ENCODE measurements at regions not wholly inside any gene's neighbourhood (a gene's known extent, or its start where the extent isn't known, plus 50 kb on each side); places are given as distances from the start of the nearest gene placed in this dataset.

DNA sequence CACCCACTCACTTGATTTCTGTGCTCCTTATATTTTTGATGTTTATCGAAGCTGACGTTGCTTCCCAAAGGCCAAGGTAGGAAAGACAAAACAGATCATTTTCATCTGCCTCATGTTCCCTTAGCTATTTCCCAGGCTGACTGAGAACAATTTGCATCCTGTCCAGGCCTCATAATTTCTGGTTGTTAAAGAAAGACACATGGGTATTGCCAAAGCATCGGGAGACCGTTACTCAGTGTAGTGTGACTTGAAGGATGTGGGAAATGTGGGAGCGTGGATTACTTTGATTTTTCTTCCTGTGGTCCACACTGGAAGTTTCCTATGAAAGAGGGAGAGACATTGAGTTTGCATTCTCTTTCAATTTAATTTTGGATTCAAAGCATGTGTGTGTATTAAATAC is 204.6 kb downstream of the TRIB2 start:
- dilution Hi-C loops (cut with MboI; ENCODE audit: extremely low pct_ligation_motif_present, low sequenced_read_pairs) (no loop called here), intact Hi-C loops (cut with micrococcal nuclease) (no loop called here)
- Histone ChIP-seq H3K4me1 (ENCODE audit: control insufficient read depth, extremely low read depth, insufficient read depth, low read length) (peaks cover 10% of the 10 kb centered on the region), H3K4me3 (replicated peaks in 1 of 3; ENCODE audit: insufficient read depth in 1 of 3, low read depth in 1 of 3, low read length in 3 of 3) (no peak overlapping the region), H3K27ac (ENCODE audit: insufficient read depth, low read depth, low read length) (no peak overlapping the region), H4K20me1 (replicated peaks; ENCODE audit: control insufficient read depth, extremely low read depth, insufficient read depth, low read length) (no peaks in the 10 kb centered on the region), H3K27me3 (ENCODE audit: control insufficient read depth in 2 of 2, insufficient read depth in 2 of 2, low read length in 2 of 2) (no peaks in the 10 kb centered on the region), H3K79me2 (ENCODE audit: control insufficient read depth, insufficient read depth, low read length) (no peaks in the 10 kb centered on the region), H3K4me2 (ENCODE audit: insufficient read depth, low read length) (no peak overlapping the region), H3K9ac (replicated peaks; ENCODE audit: extremely low read depth, insufficient read depth, low read length) (no peak overlapping the region), H3K36me3 (ENCODE audit: control insufficient read depth in 2 of 2, extremely low read depth in 1 of 2, insufficient read depth in 2 of 2, low read length in 2 of 2) (no peaks in the 10 kb centered on the region), H3K9me1 (replicated peaks; ENCODE audit: control insufficient read depth, extremely low read depth, insufficient read depth, low read length) (no peaks in the 10 kb centered on the region), H3K9me3 (replicated peaks; ENCODE audit: control insufficient read depth, insufficient read depth, low read length) (no peaks in the 10 kb centered on the region), H2AFZ (ENCODE audit: low read depth, low read length) (no peak overlapping the region)
- CTCF ChIA-PET: interaction anchor here (1.4 kb wide), 1 partner anchor 10 kb away, joined by 6 read pairs; no protein-coding TSS in a partner anchor
- no peak for TF ChIP-seq JUN (IDR thresholded peaks at IDR 0.05; ENCODE audit: borderline replicate concordance, insufficient read depth, insufficient read length, low read depth)
- TF ChIP-seq, protein P1, sequence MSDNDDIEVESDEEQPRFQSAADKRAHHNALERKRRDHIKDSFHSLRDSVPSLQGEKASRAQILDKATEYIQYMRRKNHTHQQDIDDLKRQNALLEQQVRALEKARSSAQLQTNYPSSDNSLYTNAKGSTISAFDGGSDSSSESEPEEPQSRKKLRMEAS (IDR thresholded peaks at IDR 0.05; ENCODE audit: insufficient read depth, insufficient read length): no peak
- TF ChIP-seq POLR2AphosphoS5 (IDR thresholded peaks at IDR 0.05; ENCODE audit: insufficient read depth, low read depth, low read length): no peak
- no peak for TF ChIP-seq GATA2 (IDR thresholded peaks at IDR 0.05; ENCODE audit: insufficient read depth, insufficient read length, low read depth, low read length)
- TF ChIP-seq, protein P2, sequence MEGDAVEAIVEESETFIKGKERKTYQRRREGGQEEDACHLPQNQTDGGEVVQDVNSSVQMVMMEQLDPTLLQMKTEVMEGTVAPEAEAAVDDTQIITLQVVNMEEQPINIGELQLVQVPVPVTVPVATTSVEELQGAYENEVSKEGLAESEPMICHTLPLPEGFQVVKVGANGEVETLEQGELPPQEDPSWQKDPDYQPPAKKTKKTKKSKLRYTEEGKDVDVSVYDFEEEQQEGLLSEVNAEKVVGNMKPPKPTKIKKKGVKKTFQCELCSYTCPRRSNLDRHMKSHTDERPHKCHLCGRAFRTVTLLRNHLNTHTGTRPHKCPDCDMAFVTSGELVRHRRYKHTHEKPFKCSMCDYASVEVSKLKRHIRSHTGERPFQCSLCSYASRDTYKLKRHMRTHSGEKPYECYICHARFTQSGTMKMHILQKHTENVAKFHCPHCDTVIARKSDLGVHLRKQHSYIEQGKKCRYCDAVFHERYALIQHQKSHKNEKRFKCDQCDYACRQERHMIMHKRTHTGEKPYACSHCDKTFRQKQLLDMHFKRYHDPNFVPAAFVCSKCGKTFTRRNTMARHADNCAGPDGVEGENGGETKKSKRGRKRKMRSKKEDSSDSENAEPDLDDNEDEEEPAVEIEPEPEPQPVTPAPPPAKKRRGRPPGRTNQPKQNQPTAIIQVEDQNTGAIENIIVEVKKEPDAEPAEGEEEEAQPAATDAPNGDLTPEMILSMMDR (IDR thresholded peaks at IDR 0.05; ENCODE audit: extremely low read depth in 1 of 2, insufficient read depth in 1 of 2, low read depth in 1 of 2, low read length in 2 of 2): no peak
- no peak for TF ChIP-seq FOS (IDR thresholded peaks at IDR 0.05; ENCODE audit: borderline replicate concordance, insufficient read depth, low read length)
- no peak for TF ChIP-seq POLR2A (IDR thresholded peaks at IDR 0.05; ENCODE audit: low read depth, low read length)
- TF ChIP-seq EZH2 (IDR thresholded peaks at IDR 0.05; ENCODE audit: borderline replicate concordance, low read depth, low read length, severe bottlenecking): no peak
- TF ChIP-seq MYC (IDR thresholded peaks at IDR 0.05; ENCODE audit: low read depth, low read length): no peak
- POLR2A ChIA-PET: no interaction called here
- FAIRE-seq: no peak
- no peak for DNase-seq (ENCODE audit: low read depth, low spot score)
- no TSS peak for BruUV-seq (replicated peaks)

All from endothelial cell of umbilical vein (primary cell).